ENCODE measurements at regions not wholly inside any gene's neighbourhood (a gene's known extent, or its start where the extent isn't known, plus 50 kb on each side); places are given as distances from the start of the nearest gene placed in this dataset.
"Not testable (repeated sequence)": the region's sequence is repeated elsewhere in the genome, so short reads cannot be mapped to it uniquely, and the experiment has no call there.

GRCh38 chr2:52383541-52383940, 1351.6 kb upstream of the NRXN1 start:
- Mint-ChIP-seq H3K9me3 (peaks cover 54% of the 10 kb centered on the region), H3K36me3 (ENCODE audit: low read depth) (no peaks in the 10 kb centered on the region), H3K27me3 (no peaks in the 10 kb centered on the region), H3K27ac (no peak overlapping the region), H3K4me3 (no peak overlapping the region), H3K4me1 (ENCODE audit: low read depth) (no peaks in the 10 kb centered on the region)
- intact Hi-C loops (cut with micrococcal nuclease), result no loop called here

GRCh38 chr2:52369178-52369577, 1337.2 kb upstream of the NRXN1 start:
- H3K4me1 Mint-ChIP-seq (ENCODE audit: low read depth), result no peaks in the 10 kb centered on the region

GRCh38 chr2:52368141-52368540, 1336.2 kb upstream of the NRXN1 start:
- no peak overlapping the region for H3K27ac Mint-ChIP-seq
- intact Hi-C loops (cut with micrococcal nuclease), result no loop called here
- H3K4me3 Mint-ChIP-seq, result no peak overlapping the region
- H3K4me1 Mint-ChIP-seq (ENCODE audit: low read depth), result no peaks in the 10 kb centered on the region
- H3K36me3 Mint-ChIP-seq (ENCODE audit: low read depth), result no peaks in the 10 kb centered on the region
- no peaks in the 10 kb centered on the region for H3K27me3 Mint-ChIP-seq
- peaks cover 38% of the 10 kb centered on the region for H3K9me3 Mint-ChIP-seq

More at GRCh38 chr2:52369178-52369577, 1337.2 kb upstream of the NRXN1 start:
- no peaks in the 10 kb centered on the region for H3K36me3 Mint-ChIP-seq (ENCODE audit: low read depth)
- intact Hi-C loops (cut with micrococcal nuclease), result no loop called here
- H3K27ac Mint-ChIP-seq, result no peak overlapping the region
- H3K27me3 Mint-ChIP-seq, result no peaks in the 10 kb centered on the region
- H3K9me3 Mint-ChIP-seq, result peaks cover 32% of the 10 kb centered on the region
- no peak overlapping the region for H3K4me3 Mint-ChIP-seq

- no peaks in the 10 kb centered on the region for H3K4me1 Mint-ChIP-seq (ENCODE audit: low read depth)
- no peaks in the 10 kb centered on the region for H3K36me3 Mint-ChIP-seq (ENCODE audit: low read depth)
Measured at GRCh38 chr2:52365946-52366345, 1334.0 kb upstream of the NRXN1 start.

GRCh38 chr2:52356556-52356955, 1324.6 kb upstream of the NRXN1 start:
- no peak overlapping the region for H3K27ac Mint-ChIP-seq
- H3K4me3 Mint-ChIP-seq, result no peak overlapping the region
- intact Hi-C loops (cut with micrococcal nuclease), result no loop called here
- no peaks in the 10 kb centered on the region for H3K27me3 Mint-ChIP-seq
- peaks cover 23% of the 10 kb centered on the region for H3K9me3 Mint-ChIP-seq
- H3K36me3 Mint-ChIP-seq (ENCODE audit: low read depth), result no peaks in the 10 kb centered on the region
- H3K4me1 Mint-ChIP-seq (ENCODE audit: low read depth), result no peaks in the 10 kb centered on the region

More at GRCh38 chr2:52365946-52366345, 1334.0 kb upstream of the NRXN1 start:
- Mint-ChIP-seq H3K27me3 (no peaks in the 10 kb centered on the region), H3K9me3 (peaks cover 38% of the 10 kb centered on the region), H3K4me3 (no peak overlapping the region), H3K27ac (no peak overlapping the region)
- intact Hi-C loops (cut with micrococcal nuclease), result no loop called here

- H3K36me3 Mint-ChIP-seq (ENCODE audit: low read depth), result no peaks in the 10 kb centered on the region
- intact Hi-C loops (cut with micrococcal nuclease), result no loop called here
- no peaks in the 10 kb centered on the region for H3K4me1 Mint-ChIP-seq (ENCODE audit: low read depth)
- H3K27me3 Mint-ChIP-seq, result no peaks in the 10 kb centered on the region
- no peak overlapping the region for H3K27ac Mint-ChIP-seq
- peaks cover 23% of the 10 kb centered on the region for H3K9me3 Mint-ChIP-seq
- no peak overlapping the region for H3K4me3 Mint-ChIP-seq
Measured at GRCh38 chr2:52347292-52347691, 1315.4 kb upstream of the NRXN1 start.

GRCh38 chr2:52345676-52346075, 1313.7 kb upstream of the NRXN1 start:
- Mint-ChIP-seq H3K27ac (no peak overlapping the region), H3K27me3 (no peaks in the 10 kb centered on the region), H3K4me3 (no peak overlapping the region), H3K36me3 (ENCODE audit: low read depth) (no peaks in the 10 kb centered on the region), H3K4me1 (ENCODE audit: low read depth) (no peaks in the 10 kb centered on the region), H3K9me3 (peaks cover 28% of the 10 kb centered on the region)
- intact Hi-C loops (cut with micrococcal nuclease), result no loop called here

- intact Hi-C loops (cut with micrococcal nuclease), result no loop called here
- peaks cover 27% of the 10 kb centered on the region for H3K9me3 Mint-ChIP-seq
- H3K27me3 Mint-ChIP-seq, result no peaks in the 10 kb centered on the region
Measured at GRCh38 chr2:52345082-52345481, 1313.2 kb upstream of the NRXN1 start.

GRCh38 chr2:52343706-52344266, 1311.9 kb upstream of the NRXN1 start:
- H3K4me1 Mint-ChIP-seq (ENCODE audit: low read depth), result no peaks in the 10 kb centered on the region
- no peaks in the 10 kb centered on the region for H3K27me3 Mint-ChIP-seq
- no peak overlapping the region for H3K27ac Mint-ChIP-seq
- H3K4me3 Mint-ChIP-seq, result no peak overlapping the region
- H3K36me3 Mint-ChIP-seq (ENCODE audit: low read depth), result no peaks in the 10 kb centered on the region
- peaks cover 14% of the 10 kb centered on the region for H3K9me3 Mint-ChIP-seq
- intact Hi-C loops (cut with micrococcal nuclease), result no loop called here

More at GRCh38 chr2:52345082-52345481, 1313.2 kb upstream of the NRXN1 start:
- no peaks in the 10 kb centered on the region for H3K36me3 Mint-ChIP-seq (ENCODE audit: low read depth)
- no peaks in the 10 kb centered on the region for H3K4me1 Mint-ChIP-seq (ENCODE audit: low read depth)
- H3K4me3 Mint-ChIP-seq, result no peak overlapping the region
- no peak overlapping the region for H3K27ac Mint-ChIP-seq

- no peak overlapping the region for H3K4me3 Mint-ChIP-seq
Measured at GRCh38 chr2:52343010-52343409, 1311.1 kb upstream of the NRXN1 start.

GRCh38 chr2:52342458-52342857, 1310.5 kb upstream of the NRXN1 start:
- Mint-ChIP-seq H3K36me3 (ENCODE audit: low read depth) (no peaks in the 10 kb centered on the region), H3K4me3 (no peak overlapping the region), H3K9me3 (peaks cover 9% of the 10 kb centered on the region), H3K27ac (no peak overlapping the region), H3K4me1 (ENCODE audit: low read depth) (no peaks in the 10 kb centered on the region), H3K27me3 (no peaks in the 10 kb centered on the region)
- intact Hi-C loops (cut with micrococcal nuclease), result no loop called here

More at GRCh38 chr2:52343010-52343409, 1311.1 kb upstream of the NRXN1 start:
- H3K4me1 Mint-ChIP-seq (ENCODE audit: low read depth), result no peaks in the 10 kb centered on the region
- no peak overlapping the region for H3K27ac Mint-ChIP-seq
- no peaks in the 10 kb centered on the region for H3K27me3 Mint-ChIP-seq
- peaks cover 9% of the 10 kb centered on the region for H3K9me3 Mint-ChIP-seq
- no peaks in the 10 kb centered on the region for H3K36me3 Mint-ChIP-seq (ENCODE audit: low read depth)
- intact Hi-C loops (cut with micrococcal nuclease), result no loop called here

- intact Hi-C loops (cut with micrococcal nuclease), result no loop called here
- Mint-ChIP-seq H3K27ac (no peak overlapping the region), H3K4me1 (ENCODE audit: low read depth) (no peaks in the 10 kb centered on the region), H3K27me3 (no peaks in the 10 kb centered on the region), H3K9me3 (peaks cover 9% of the 10 kb centered on the region), H3K4me3 (no peak overlapping the region), H3K36me3 (ENCODE audit: low read depth) (no peaks in the 10 kb centered on the region)
Measured at GRCh38 chr2:52341732-52342131, 1309.8 kb upstream of the NRXN1 start.

GRCh38 chr2:52340171-52340570, 1308.2 kb upstream of the NRXN1 start:
- Mint-ChIP-seq H3K9me3 (peaks cover 9% of the 10 kb centered on the region), H3K4me3 (no peak overlapping the region), H3K36me3 (ENCODE audit: low read depth) (no peaks in the 10 kb centered on the region), H3K27ac (no peak overlapping the region), H3K4me1 (ENCODE audit: low read depth) (no peaks in the 10 kb centered on the region), H3K27me3 (no peaks in the 10 kb centered on the region)
- intact Hi-C loops (cut with micrococcal nuclease), result no loop called here

- H3K27ac Mint-ChIP-seq; H3K4me3 Mint-ChIP-seq; H3K4me1 Mint-ChIP-seq (ENCODE audit: low read depth); H3K27me3 Mint-ChIP-seq; intact Hi-C loops (cut with micrococcal nuclease); H3K36me3 Mint-ChIP-seq (ENCODE audit: low read depth); H3K9me3 Mint-ChIP-seq: not testable (repeated sequence)
Measured at GRCh38 chr2:52337786-52338185, 1305.9 kb upstream of the NRXN1 start.

- Mint-ChIP-seq H3K4me1 (ENCODE audit: low read depth) (no peaks in the 10 kb centered on the region), H3K27ac (no peak overlapping the region), H3K36me3 (ENCODE audit: low read depth) (no peaks in the 10 kb centered on the region), H3K4me3 (no peak overlapping the region), H3K9me3 (peaks cover 1% of the 10 kb centered on the region), H3K27me3 (no peaks in the 10 kb centered on the region)
- intact Hi-C loops (cut with micrococcal nuclease), result no loop called here
Measured at GRCh38 chr2:52336951-52337350, 1305.0 kb upstream of the NRXN1 start.
